Memory B cell (primary cell): ENCODE measurements at regions not wholly inside any gene's neighbourhood (a gene's known extent, or its start where the extent isn't known, plus 50 kb on each side); places are given as distances from the start of the nearest gene placed in this dataset.

ENCODE experiments used
- ATAC-seq: fragments of 150-1000 bp; cut with Tn5 transposase; 2 replicates; pipeline ENCODE4 v1.10.0; 2021; ENCODE audit warnings: low read depth, mild to moderate bottlenecking, moderate library complexity
- DNase-seq, 2 donors: peaks; one replicate each; pipeline ENCODE4 v3.0.0; 2022; ENCODE audit warnings: low spot score in 2 of 2
- H3K27ac Mint-ChIP-seq: one replicate; pipeline ENCODE4 v1.8.0; 2022; ENCODE audit warnings: mild to moderate bottlenecking, moderate library complexity, mixed read lengths
- H3K27me3 Mint-ChIP-seq: one replicate; pipeline ENCODE4 v1.8.0; 2022; ENCODE audit warnings: mixed read lengths
- H3K36me3 Mint-ChIP-seq: one replicate; pipeline ENCODE4 v1.8.0; 2022; ENCODE audit warnings: mild to moderate bottlenecking, mixed read lengths
- H3K4me1 Mint-ChIP-seq: one replicate; pipeline ENCODE4 v1.8.0; 2022; ENCODE audit warnings: mixed read lengths
- H3K4me3 Mint-ChIP-seq: one replicate; pipeline ENCODE4 v1.8.0; 2022; ENCODE audit warnings: mild to moderate bottlenecking, moderate library complexity, mixed read lengths
- H3K9me3 Mint-ChIP-seq: one replicate; pipeline ENCODE4 v1.8.0; 2022; ENCODE audit warnings: mixed read lengths

- Mint-ChIP-seq H3K27me3 (peaks cover 3% of the 10 kb centered on the region), H3K27ac (no peak overlapping the region), H3K36me3 (peaks cover 19% of the 10 kb centered on the region), H3K4me3 (no peak overlapping the region), H3K9me3 (peaks cover 15% of the 10 kb centered on the region), H3K4me1 (peaks cover 2% of the 10 kb centered on the region)
- DNase-seq, result no peak
- ATAC-seq, result no peak
These were observed 69.3 kb downstream of the ISOC1 start for GRCh38 chr5:129163810-129164378.

GRCh38 chr5:129170050-129170449 is 75.5 kb downstream of the ISOC1 start:
- Mint-ChIP-seq H3K36me3 (peaks cover 3% of the 10 kb centered on the region), H3K4me3 (no peak overlapping the region), H3K27me3 (peaks cover 1% of the 10 kb centered on the region), H3K27ac (no peak overlapping the region), H3K4me1 (peaks cover 2% of the 10 kb centered on the region), H3K9me3 (no peaks in the 10 kb centered on the region)
- DNase-seq (no peak), ATAC-seq (no peak)

GRCh38 chr5:129171194-129171944 is 76.8 kb downstream of the ISOC1 start:
- no peak overlapping the region for H3K4me3 Mint-ChIP-seq
- H3K27me3 Mint-ChIP-seq, result peaks cover under 1% of the 10 kb centered on the region
- DNase-seq, result no peak
- no peak overlapping the region for H3K27ac Mint-ChIP-seq
- H3K36me3 Mint-ChIP-seq, result peaks cover 2% of the 10 kb centered on the region
- H3K4me1 Mint-ChIP-seq, result peaks cover 2% of the 10 kb centered on the region
- ATAC-seq, result no peak
- H3K9me3 Mint-ChIP-seq, result no peaks in the 10 kb centered on the region

GRCh38 chr5:129172580-129172979 is 78.0 kb downstream of the ISOC1 start:
- Mint-ChIP-seq H3K9me3 (no peaks in the 10 kb centered on the region), H3K36me3 (peaks cover 2% of the 10 kb centered on the region), H3K27ac (no peak overlapping the region), H3K4me3 (no peak overlapping the region), H3K4me1 (peaks cover 2% of the 10 kb centered on the region), H3K27me3 (no peaks in the 10 kb centered on the region)
- DNase-seq (no peak), ATAC-seq (no peak)

- Mint-ChIP-seq H3K27ac (no peak overlapping the region), H3K36me3 (peaks cover 2% of the 10 kb centered on the region), H3K4me1 (no peaks in the 10 kb centered on the region), H3K9me3 (no peaks in the 10 kb centered on the region), H3K4me3 (no peak overlapping the region), H3K27me3 (no peaks in the 10 kb centered on the region)
- DNase-seq (no peak), ATAC-seq (no peak)
These were observed 79.2 kb downstream of the ISOC1 start for GRCh38 chr5:129173771-129174170.

- no peaks in the 10 kb centered on the region for H3K9me3 Mint-ChIP-seq
- no peak overlapping the region for H3K27ac Mint-ChIP-seq
These were observed 79.9 kb downstream of the ISOC1 start for GRCh38 chr5:129174480-129174879.

GRCh38 chr5:129177451-129177850 is 82.9 kb downstream of the ISOC1 start:
- DNase-seq, result no peak
- no peak overlapping the region for H3K4me3 Mint-ChIP-seq
- no peaks in the 10 kb centered on the region for H3K27me3 Mint-ChIP-seq
- H3K4me1 Mint-ChIP-seq, result no peaks in the 10 kb centered on the region
- H3K27ac Mint-ChIP-seq, result no peak overlapping the region
- no peaks in the 10 kb centered on the region for H3K9me3 Mint-ChIP-seq
- H3K36me3 Mint-ChIP-seq, result peaks cover 2% of the 10 kb centered on the region
- no peak for ATAC-seq

More at GRCh38 chr5:129174480-129174879, 79.9 kb downstream of the ISOC1 start:
- Mint-ChIP-seq H3K4me3 (no peak overlapping the region), H3K36me3 (peaks cover 2% of the 10 kb centered on the region), H3K4me1 (no peaks in the 10 kb centered on the region), H3K27me3 (no peaks in the 10 kb centered on the region)
- ATAC-seq (no peak), DNase-seq (no peak)

GRCh38 chr5:129199308-129199707 is 104.8 kb downstream of the ISOC1 start:
- Mint-ChIP-seq H3K4me1 (no peaks in the 10 kb centered on the region), H3K36me3 (no peaks in the 10 kb centered on the region), H3K27ac (no peak overlapping the region), H3K27me3 (no peaks in the 10 kb centered on the region), H3K9me3 (no peaks in the 10 kb centered on the region), H3K4me3 (no peak overlapping the region)
- ATAC-seq (no peak), DNase-seq (no peak)

- DNase-seq, result no peak
- no peaks in the 10 kb centered on the region for H3K4me1 Mint-ChIP-seq
- no peaks in the 10 kb centered on the region for H3K27me3 Mint-ChIP-seq
- H3K4me3 Mint-ChIP-seq, result no peak overlapping the region
- H3K36me3 Mint-ChIP-seq, result peaks cover 1% of the 10 kb centered on the region
- H3K27ac Mint-ChIP-seq, result no peak overlapping the region
- no peak for ATAC-seq
- peaks cover 3% of the 10 kb centered on the region for H3K9me3 Mint-ChIP-seq
These were observed 110.0 kb downstream of the ISOC1 start for GRCh38 chr5:129204525-129204924.

- Mint-ChIP-seq H3K27ac (no peak overlapping the region), H3K27me3 (no peaks in the 10 kb centered on the region), H3K9me3 (peaks cover 20% of the 10 kb centered on the region), H3K36me3 (peaks cover 4% of the 10 kb centered on the region), H3K4me1 (no peaks in the 10 kb centered on the region), H3K4me3 (no peak overlapping the region)
- DNase-seq, result no peak
- no peak for ATAC-seq
These were observed 121.5 kb downstream of the ISOC1 start for GRCh38 chr5:129216001-129216400.

- H3K9me3 Mint-ChIP-seq, result peaks cover 14% of the 10 kb centered on the region
- ATAC-seq (no peak), DNase-seq (no peak)
- H3K27me3 Mint-ChIP-seq, result no peaks in the 10 kb centered on the region
- H3K36me3 Mint-ChIP-seq, result peaks cover 4% of the 10 kb centered on the region
- no peaks in the 10 kb centered on the region for H3K4me1 Mint-ChIP-seq
- no peak overlapping the region for H3K4me3 Mint-ChIP-seq
- H3K27ac Mint-ChIP-seq, result no peak overlapping the region
These were observed 122.6 kb downstream of the ISOC1 start for GRCh38 chr5:129217179-129217578.

- DNase-seq (no peak), ATAC-seq (no peak)
- no peaks in the 10 kb centered on the region for H3K9me3 Mint-ChIP-seq
- H3K27ac Mint-ChIP-seq, result no peak overlapping the region
- no peaks in the 10 kb centered on the region for H3K4me1 Mint-ChIP-seq
- no peak overlapping the region for H3K4me3 Mint-ChIP-seq
- no peaks in the 10 kb centered on the region for H3K27me3 Mint-ChIP-seq
- no peaks in the 10 kb centered on the region for H3K36me3 Mint-ChIP-seq
These were observed 128.6 kb downstream of the ISOC1 start for GRCh38 chr5:129223178-129223577.

GRCh38 chr5:129228577-129228976 is 134.0 kb downstream of the ISOC1 start:
- H3K4me1 Mint-ChIP-seq, result no peaks in the 10 kb centered on the region
- H3K27ac Mint-ChIP-seq, result no peak overlapping the region
- no peaks in the 10 kb centered on the region for H3K27me3 Mint-ChIP-seq
- no peak overlapping the region for H3K4me3 Mint-ChIP-seq
- H3K36me3 Mint-ChIP-seq, result no peaks in the 10 kb centered on the region
- H3K9me3 Mint-ChIP-seq, result no peaks in the 10 kb centered on the region
- no peak for DNase-seq
- no peak for ATAC-seq

GRCh38 chr5:129241755-129242154 is 147.2 kb downstream of the ISOC1 start:
- ATAC-seq (no peak), DNase-seq (no peak)
- Mint-ChIP-seq H3K36me3 (no peaks in the 10 kb centered on the region), H3K4me3 (no peak overlapping the region), H3K9me3 (no peaks in the 10 kb centered on the region), H3K4me1 (no peaks in the 10 kb centered on the region), H3K27me3 (no peaks in the 10 kb centered on the region), H3K27ac (no peak overlapping the region)

GRCh38 chr5:129243039-129243438 is 148.5 kb downstream of the ISOC1 start:
- Mint-ChIP-seq H3K27ac (no peak overlapping the region), H3K27me3 (no peaks in the 10 kb centered on the region), H3K4me1 (no peaks in the 10 kb centered on the region), H3K4me3 (no peak overlapping the region), H3K36me3 (no peaks in the 10 kb centered on the region), H3K9me3 (no peaks in the 10 kb centered on the region)
- ATAC-seq (no peak), DNase-seq (no peak)
